Colonic mucosa (tissue), 4 donors: ENCODE measurements at regions not wholly inside any gene's neighbourhood (a gene's known extent, or its start where the extent isn't known, plus 50 kb on each side); places are given as distances from the start of the nearest gene placed in this dataset.

Experiments used
- DNase-seq: peaks from one replicate; pipeline ENCODE4 v3.0.0-alpha.2; 2020
- H3K27ac ChIP-seq: fragments of 200-600 bp; one replicate; pipeline ENCODE4 v1.8.0; 2021
- H3K27me3 ChIP-seq: fragments of 200-600 bp; one replicate; pipeline ENCODE4 v1.8.0; 2021
- H3K36me3 ChIP-seq: fragments of 200-600 bp; one replicate; pipeline ENCODE4 v1.8.0; 2021
- H3K4me1 ChIP-seq: fragments of 200-600 bp; one replicate; pipeline ENCODE4 v1.8.0; 2021; ENCODE audit warnings: mild to moderate bottlenecking
- H3K4me3 ChIP-seq: fragments of 200-600 bp; one replicate; pipeline ENCODE4 v1.8.0; 2021
- H3K9ac ChIP-seq, 2 donors: one replicate each; pipeline ENCODE4 v1.7.0; 2013; ENCODE audit warnings: control low read depth in 2 of 2, low read depth in 2 of 2, low read length in 2 of 2
- H3K9me3 ChIP-seq: fragments of 200-600 bp; one replicate; pipeline ENCODE4 v1.8.0; 2021
- CTCF ChIP-seq: fragments of 200-600 bp; IDR thresholded peaks from one replicate; pipeline ENCODE4 v1.8.0; 2022; ENCODE audit warnings: antibody characterized with exemption, mild to moderate bottlenecking
- intact Hi-C: fragments of 100-400 bp; cut with DNase I; formaldehyde crosslinking; loops from one replicate; pipeline ENCODE4 v1.14.1; 2022
- donor health status: healthy.
- donor health status: DM: no; HTN: no; CAD: no.
- donor health status: DM: no; HTN: no; CAD: no.

GRCh38 chr11:26088391-26088790, 243.5 kb upstream of the ANO3 start:
- Histone ChIP-seq H3K36me3 (no peaks in the 10 kb centered on the region), H3K4me1 (no peaks in the 10 kb centered on the region), H3K27me3 (no peaks in the 10 kb centered on the region), H3K9ac (no peak overlapping the region), H3K9me3 (no peaks in the 10 kb centered on the region), H3K27ac (no peak overlapping the region), H3K4me3 (no peak overlapping the region)
- intact Hi-C loops = no loop called here
- no peak for DNase-seq
- no peak for TF ChIP-seq CTCF

DNA sequence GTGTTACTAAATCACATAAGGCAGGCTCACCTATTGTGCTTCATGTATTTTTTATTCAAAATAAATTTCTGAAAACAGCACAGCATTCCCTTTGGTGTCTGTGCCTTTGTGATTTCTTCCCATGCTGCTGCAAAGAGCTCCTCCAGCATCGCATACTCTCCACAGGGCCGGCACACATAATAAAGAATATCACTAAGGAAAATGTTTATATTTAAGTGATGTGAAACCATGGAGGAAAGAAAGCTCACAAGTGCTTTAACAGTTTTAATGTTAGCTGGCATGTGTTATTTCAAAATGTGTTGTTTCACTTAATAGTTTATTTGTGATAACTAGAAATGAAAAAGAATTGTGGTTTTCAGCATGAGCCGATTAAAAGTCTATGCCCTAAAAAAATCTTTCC, 241.3 kb upstream of the ANO3 start:
- intact Hi-C loops = no loop called here
- Histone ChIP-seq H3K9ac (no peak overlapping the region), H3K27ac (no peak overlapping the region), H3K36me3 (no peaks in the 10 kb centered on the region), H3K9me3 (no peaks in the 10 kb centered on the region), H3K27me3 (no peaks in the 10 kb centered on the region), H3K4me1 (no peaks in the 10 kb centered on the region), H3K4me3 (no peak overlapping the region)
- no peak for DNase-seq
- no peak for TF ChIP-seq CTCF

DNA sequence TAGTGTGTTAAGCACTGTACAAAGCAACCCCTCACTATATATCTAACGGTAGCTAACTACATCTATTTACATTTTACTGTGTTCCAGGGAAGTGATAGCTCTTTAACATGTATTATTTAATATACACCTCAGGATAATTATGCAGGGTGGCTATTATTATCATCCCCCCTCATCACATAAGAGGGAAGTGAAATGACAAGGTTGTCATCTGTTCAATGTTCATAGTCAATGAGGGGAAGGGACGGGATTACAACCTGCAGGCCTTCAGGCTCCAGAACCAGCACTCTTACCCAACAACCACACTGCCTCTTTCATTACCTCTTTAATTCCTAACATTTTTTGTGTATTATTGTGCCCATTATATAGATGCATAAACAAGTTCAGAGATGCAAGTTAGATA, 238.7 kb upstream of the ANO3 start:
- intact Hi-C loops = no loop called here
- H3K4me3 ChIP-seq = no peak overlapping the region
- no peak for DNase-seq
- H3K27me3 ChIP-seq = no peaks in the 10 kb centered on the region
- no peak overlapping the region for H3K9ac ChIP-seq
- no peak for TF ChIP-seq CTCF
- no peaks in the 10 kb centered on the region for H3K4me1 ChIP-seq
- H3K9me3 ChIP-seq = no peaks in the 10 kb centered on the region
- H3K27ac ChIP-seq = no peak overlapping the region
- H3K36me3 ChIP-seq = no peaks in the 10 kb centered on the region

DNA sequence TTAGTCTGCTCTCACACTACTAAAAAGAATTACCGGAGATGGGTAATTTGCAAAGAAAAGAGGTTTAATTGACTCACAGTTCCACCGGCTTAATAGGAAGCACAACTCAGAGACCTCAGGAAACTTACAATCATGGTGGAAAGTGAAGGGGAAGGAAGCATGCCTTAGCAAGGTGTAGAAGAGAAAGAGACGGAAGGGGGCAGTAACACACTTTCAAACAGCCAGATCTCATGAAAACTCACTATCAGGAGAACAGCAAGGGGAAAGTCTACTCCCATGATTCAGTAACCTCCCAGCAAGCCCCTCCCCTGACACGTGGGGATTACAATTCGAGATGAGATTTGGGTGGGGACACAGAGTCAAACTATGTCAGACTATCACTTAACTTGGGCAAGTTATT, 236.6 kb upstream of the ANO3 start:
- H3K4me1 ChIP-seq = no peaks in the 10 kb centered on the region
- no peak overlapping the region for H3K4me3 ChIP-seq
- no peaks in the 10 kb centered on the region for H3K27me3 ChIP-seq
- intact Hi-C loops = no loop called here
- DNase-seq = no peak
- no peak overlapping the region for H3K9ac ChIP-seq
- no peak overlapping the region for H3K27ac ChIP-seq
- H3K9me3 ChIP-seq = no peaks in the 10 kb centered on the region
- H3K36me3 ChIP-seq = no peaks in the 10 kb centered on the region
- TF ChIP-seq CTCF = no peak

GRCh38 chr11:26096451-26096850, 235.5 kb upstream of the ANO3 start:
- DNase-seq = no peak
- H3K4me1 ChIP-seq = no peaks in the 10 kb centered on the region
- H3K27me3 ChIP-seq = no peaks in the 10 kb centered on the region
- intact Hi-C loops = no loop called here
- TF ChIP-seq CTCF = no peak
- no peaks in the 10 kb centered on the region for H3K36me3 ChIP-seq
- no peak overlapping the region for H3K4me3 ChIP-seq
- no peak overlapping the region for H3K27ac ChIP-seq
- no peaks in the 10 kb centered on the region for H3K9me3 ChIP-seq
- H3K9ac ChIP-seq = no peak overlapping the region

DNA sequence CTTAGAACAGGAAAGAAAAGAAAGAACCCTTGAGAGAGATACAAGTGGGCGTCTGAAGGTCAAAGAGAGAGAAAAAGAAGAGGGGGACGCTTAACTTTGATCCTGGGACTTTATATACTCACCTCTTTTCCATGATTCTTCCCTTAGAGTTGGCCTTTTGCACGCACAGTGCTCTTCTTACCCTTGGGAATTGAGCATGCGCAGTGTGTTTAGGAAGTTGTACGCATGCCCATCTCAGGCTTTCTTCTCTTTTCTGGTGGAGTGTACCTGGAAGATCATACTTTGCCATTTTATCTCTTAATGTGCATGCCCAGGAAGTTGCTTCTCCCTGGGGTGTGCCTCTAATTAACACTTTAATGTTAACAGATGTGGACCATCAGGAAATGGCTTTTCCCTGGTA, 229.6 kb upstream of the ANO3 start:
- H3K27ac ChIP-seq = no peak overlapping the region
- no peaks in the 10 kb centered on the region for H3K36me3 ChIP-seq
- no peak for DNase-seq
- H3K4me3 ChIP-seq = no peak overlapping the region
- TF ChIP-seq CTCF = no peak
- intact Hi-C loops = no loop called here
- no peaks in the 10 kb centered on the region for H3K9me3 ChIP-seq
- H3K9ac ChIP-seq = no peak overlapping the region
- no peaks in the 10 kb centered on the region for H3K4me1 ChIP-seq
- no peaks in the 10 kb centered on the region for H3K27me3 ChIP-seq
